Thyroid gland (tissue), 4 donors: ENCODE measurements at regions not wholly inside any gene's neighbourhood (a gene's known extent, or its start where the extent isn't known, plus 50 kb on each side); places are given as distances from the start of the nearest gene placed in this dataset.

Experiments
- DNase-seq, 2 donors: peaks; one replicate each; pipeline ENCODE4 v3.0.0-alpha.2; 2019
- H3K27ac ChIP-seq, 3 donors: fragments of 200-600 bp; sonication (generic); 1 replicate in 2 of 3; 2 replicates in 1 of 3; pipeline ENCODE4 v1.5.1; 2016 to 2019; ENCODE audit warnings: mild to moderate bottlenecking in 1 of 3, moderate library complexity in 1 of 3
- H3K27me3 ChIP-seq: fragments of 200-600 bp; sonication (generic); one replicate; pipeline ENCODE4 v1.5.1; 2019
- H3K36me3 ChIP-seq, 2 donors: fragments of 200-600 bp; sonication (generic); one replicate each; pipeline ENCODE4 v1.5.1; 2016 to 2019
- H3K4me1 ChIP-seq, 2 donors: fragments of 200-600 bp; sonication (generic); one replicate each; pipeline ENCODE4 v1.5.1; 2017 to 2019
- H3K4me3 ChIP-seq, 3 donors: fragments of 200-600 bp; sonication (generic); replicated peaks in 1 of 3; 1 replicate in 2 of 3; 2 replicates in 1 of 3; pipeline ENCODE4 v1.5.1; 2016; ENCODE audit warnings: mild to moderate bottlenecking in 1 of 3
- H3K9me3 ChIP-seq: fragments of 200-600 bp; sonication (generic); one replicate; pipeline ENCODE4 v1.5.1; 2017
- POLR2A ChIP-seq, 2 donors: fragments of 450-650 bp; IDR thresholded peaks; one replicate each; pipeline ENCODE4 v1.6.1; 2017; ENCODE audit warnings: antibody characterized with exemption in 2 of 2, mild to moderate bottlenecking in 2 of 2, moderate library complexity in 1 of 2
- WGBS, 2 donors: methylation state at CpG; one replicate each; pipeline ENCODE4 v1.1.5; 2017; 5-methylcytosine and 5-hydroxymethylcytosine counted together
- intact Hi-C: fragments of 100-400 bp; cut with DNase I; formaldehyde crosslinking; loops from one replicate; pipeline ENCODE4 v1.15.1; 2023
- TF ChIP-seq, protein P1 (sequence below), 6 experiments: fragments of 200-600 bp in 3 of 6; fragments of 450-650 bp in 3 of 6; sonication (generic) in 3 of 6; IDR thresholded peaks; one replicate each; pipeline ENCODE4 v1.5.1; 2016 to 2019; ENCODE audit warnings: antibody characterized with exemption in 6 of 6, mild to moderate bottlenecking in 2 of 6, inconsistent platforms in 1 of 6, moderate library complexity in 1 of 6

DNA sequence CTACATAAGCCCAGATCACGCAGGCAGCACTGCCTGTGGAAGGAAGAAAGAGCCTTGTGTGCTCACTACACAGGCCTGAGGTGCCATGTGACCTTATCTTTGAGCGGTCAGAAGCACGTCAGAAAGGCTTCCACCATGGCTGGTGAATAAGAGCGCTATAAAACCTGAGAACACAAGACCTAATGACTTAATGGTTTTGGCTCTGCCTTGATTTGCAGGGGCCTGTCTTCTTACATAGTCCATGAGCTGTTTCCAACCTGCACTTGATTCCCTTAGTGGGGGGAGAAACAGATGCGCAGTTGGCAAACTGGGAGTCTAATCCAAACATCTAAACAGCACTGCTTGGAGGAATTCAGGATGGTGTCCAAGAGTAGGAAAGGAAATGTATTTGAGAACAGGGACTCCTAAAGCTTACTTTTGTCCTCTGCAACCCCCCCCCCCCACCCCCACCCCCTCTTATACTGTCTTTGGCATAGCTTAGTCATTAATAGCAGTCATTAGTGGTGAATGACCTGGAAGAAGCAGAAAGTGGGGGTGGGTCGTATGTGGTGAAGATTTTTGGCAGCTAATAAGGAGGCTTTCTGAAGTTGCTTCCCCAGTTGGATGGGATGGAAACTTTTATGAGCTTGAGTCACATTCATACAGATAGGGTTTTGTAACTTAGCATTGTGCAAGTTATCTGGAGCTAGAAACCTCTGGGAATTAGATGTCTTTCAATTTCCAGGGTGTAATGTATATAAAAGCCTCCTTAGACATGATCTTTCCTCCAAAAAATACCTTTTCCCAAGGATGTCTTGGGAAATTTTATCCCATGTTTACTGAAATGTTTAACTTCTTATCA is 454.1 kb downstream of the MEIS1 start:
- 80 to 84% methylated on average over 6 of the region's 6 CpGs for WGBS, 2 donors
- no peaks in the 10 kb centered on the region for H3K4me1 ChIP-seq
- no peak overlapping the region for H3K4me3 ChIP-seq
- no peaks in the 10 kb centered on the region for H3K36me3 ChIP-seq
- no peak for DNase-seq
- intact Hi-C loops, result no loop called here
- no peak overlapping the region for H3K27ac ChIP-seq
- no peaks in the 10 kb centered on the region for H3K9me3 ChIP-seq
- no peaks in the 10 kb centered on the region for H3K27me3 ChIP-seq
- TF ChIP-seq POLR2A (IDR thresholded peaks at IDR 0.05), result no peak
- TF ChIP-seq, protein P1, sequence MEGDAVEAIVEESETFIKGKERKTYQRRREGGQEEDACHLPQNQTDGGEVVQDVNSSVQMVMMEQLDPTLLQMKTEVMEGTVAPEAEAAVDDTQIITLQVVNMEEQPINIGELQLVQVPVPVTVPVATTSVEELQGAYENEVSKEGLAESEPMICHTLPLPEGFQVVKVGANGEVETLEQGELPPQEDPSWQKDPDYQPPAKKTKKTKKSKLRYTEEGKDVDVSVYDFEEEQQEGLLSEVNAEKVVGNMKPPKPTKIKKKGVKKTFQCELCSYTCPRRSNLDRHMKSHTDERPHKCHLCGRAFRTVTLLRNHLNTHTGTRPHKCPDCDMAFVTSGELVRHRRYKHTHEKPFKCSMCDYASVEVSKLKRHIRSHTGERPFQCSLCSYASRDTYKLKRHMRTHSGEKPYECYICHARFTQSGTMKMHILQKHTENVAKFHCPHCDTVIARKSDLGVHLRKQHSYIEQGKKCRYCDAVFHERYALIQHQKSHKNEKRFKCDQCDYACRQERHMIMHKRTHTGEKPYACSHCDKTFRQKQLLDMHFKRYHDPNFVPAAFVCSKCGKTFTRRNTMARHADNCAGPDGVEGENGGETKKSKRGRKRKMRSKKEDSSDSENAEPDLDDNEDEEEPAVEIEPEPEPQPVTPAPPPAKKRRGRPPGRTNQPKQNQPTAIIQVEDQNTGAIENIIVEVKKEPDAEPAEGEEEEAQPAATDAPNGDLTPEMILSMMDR (IDR thresholded peaks at IDR 0.05), result no peak

DNA sequence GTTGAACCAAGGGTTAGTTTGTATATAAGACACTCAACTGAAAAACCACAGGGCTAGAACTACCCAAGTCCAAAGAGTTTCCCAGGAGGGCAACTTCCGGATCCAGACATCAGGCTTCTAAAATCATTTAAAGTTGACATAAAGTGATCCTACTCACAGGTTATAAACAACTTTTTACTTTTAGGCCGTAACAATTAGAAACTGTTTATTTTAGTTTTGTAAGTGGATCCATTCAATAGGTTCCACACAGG is 454.6 kb downstream of the MEIS1 start:
- intact Hi-C loops, result no loop called here
- Histone ChIP-seq H3K36me3 (no peaks in the 10 kb centered on the region), H3K4me3 (no peak overlapping the region), H3K4me1 (no peaks in the 10 kb centered on the region), H3K27ac (no peak overlapping the region), H3K27me3 (no peaks in the 10 kb centered on the region), H3K9me3 (no peaks in the 10 kb centered on the region)
- TF ChIP-seq, protein P1 (IDR thresholded peaks at IDR 0.05), result no peak
- TF ChIP-seq POLR2A (IDR thresholded peaks at IDR 0.05), result no peak
- 65 to 78% methylated on average over 2 of the region's 2 CpGs for WGBS, 2 donors
- no peak for DNase-seq

DNA sequence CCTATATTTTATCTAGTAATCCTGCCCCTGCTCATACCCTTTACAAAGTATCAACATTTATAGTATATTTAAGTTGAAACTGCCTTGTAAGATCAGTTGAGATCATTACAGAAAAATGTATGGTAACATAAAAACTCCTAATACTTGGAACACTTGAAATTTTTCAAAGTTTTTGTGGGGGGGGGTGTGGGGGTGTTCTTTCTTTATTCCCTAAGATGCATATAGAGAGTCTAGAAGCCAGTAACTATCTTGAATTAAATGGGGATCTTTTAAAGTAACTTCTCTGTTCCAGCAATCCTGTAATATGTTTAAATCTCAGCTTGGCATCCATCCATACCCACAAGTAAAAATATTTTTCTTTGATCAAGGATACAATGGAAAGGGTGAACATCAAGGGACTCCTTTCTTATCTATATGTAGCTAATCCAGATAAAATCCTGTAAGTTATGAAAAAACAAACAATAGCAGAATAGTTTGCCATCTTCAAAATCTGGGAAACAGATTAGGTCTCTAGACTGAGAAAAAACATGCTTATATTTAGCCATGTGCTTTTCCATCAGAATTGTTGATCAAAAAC is 455.3 kb downstream of the MEIS1 start:
- Histone ChIP-seq H3K27ac (no peak overlapping the region), H3K4me1 (no peaks in the 10 kb centered on the region), H3K4me3 (no peak overlapping the region), H3K27me3 (no peaks in the 10 kb centered on the region), H3K36me3 (no peaks in the 10 kb centered on the region), H3K9me3 (no peaks in the 10 kb centered on the region)
- intact Hi-C loops, result no loop called here
- TF ChIP-seq POLR2A (IDR thresholded peaks at IDR 0.05), result no peak
- TF ChIP-seq, protein P1 (IDR thresholded peaks at IDR 0.05), result no peak
- DNase-seq, result no peak

DNA sequence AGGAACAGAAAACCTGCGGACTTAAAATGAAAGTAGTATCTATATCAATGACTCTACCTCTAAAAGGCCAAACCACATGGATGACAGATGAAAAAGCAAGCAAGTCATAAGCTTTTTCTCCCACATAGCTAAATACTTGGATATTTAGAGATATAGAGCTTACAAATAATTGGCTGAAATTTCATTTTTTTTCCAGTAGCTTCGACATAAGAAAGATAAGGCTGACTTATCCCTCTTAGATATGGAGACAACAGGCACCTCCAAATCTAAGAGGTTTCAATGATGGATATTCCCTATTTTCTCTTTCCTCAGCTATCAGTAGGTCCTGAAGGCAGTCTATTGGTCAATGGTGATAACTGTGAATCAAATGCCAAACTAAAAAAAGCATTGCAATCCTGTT is 460.3 kb downstream of the MEIS1 start:
- no peaks in the 10 kb centered on the region for H3K27me3 ChIP-seq
- H3K9me3 ChIP-seq, result no peaks in the 10 kb centered on the region
- no peak for DNase-seq
- intact Hi-C loops, result no loop called here
- no peak overlapping the region for H3K4me3 ChIP-seq
- no peaks in the 10 kb centered on the region for H3K36me3 ChIP-seq
- TF ChIP-seq POLR2A (IDR thresholded peaks at IDR 0.05), result no peak
- TF ChIP-seq, protein P1 (IDR thresholded peaks at IDR 0.05), result no peak
- no peaks in the 10 kb centered on the region for H3K4me1 ChIP-seq
- H3K27ac ChIP-seq, result no peak overlapping the region
- WGBS, 2 donors, result 89 to 90% methylated on average over 2 of the region's 2 CpGs

DNA sequence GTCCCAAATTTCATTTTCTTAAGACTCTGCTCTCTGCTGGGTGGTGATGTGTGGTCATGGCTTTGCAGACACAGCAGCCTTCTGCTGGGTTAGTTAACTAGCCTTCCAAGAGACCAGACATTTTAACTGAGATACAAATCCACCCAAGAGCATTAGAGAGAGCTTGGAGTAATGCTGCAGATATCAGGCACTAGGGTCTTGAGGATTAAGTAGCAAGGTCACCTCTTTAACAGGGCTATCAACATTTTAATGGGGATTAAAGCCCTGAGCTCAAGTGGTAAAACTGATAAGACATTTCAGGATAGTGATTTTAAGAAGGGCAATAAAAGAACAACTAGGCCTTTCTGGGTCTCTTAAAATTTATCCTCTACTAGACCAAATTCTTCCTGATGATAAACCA is 461.2 kb downstream of the MEIS1 start:
- intact Hi-C loops, result no loop called here
- Histone ChIP-seq H3K4me1 (no peaks in the 10 kb centered on the region), H3K27ac (no peak overlapping the region), H3K27me3 (no peaks in the 10 kb centered on the region), H3K36me3 (no peaks in the 10 kb centered on the region), H3K9me3 (no peaks in the 10 kb centered on the region), H3K4me3 (no peak overlapping the region)
- no peak for DNase-seq
- no peak for TF ChIP-seq POLR2A (IDR thresholded peaks at IDR 0.05)
- TF ChIP-seq, protein P1 (IDR thresholded peaks at IDR 0.05), result no peak
